ENCODE measurements at regions not wholly inside any gene's neighbourhood (a gene's known extent, or its start where the extent isn't known, plus 50 kb on each side); places are given as distances from the start of the nearest gene placed in this dataset.

DNA sequence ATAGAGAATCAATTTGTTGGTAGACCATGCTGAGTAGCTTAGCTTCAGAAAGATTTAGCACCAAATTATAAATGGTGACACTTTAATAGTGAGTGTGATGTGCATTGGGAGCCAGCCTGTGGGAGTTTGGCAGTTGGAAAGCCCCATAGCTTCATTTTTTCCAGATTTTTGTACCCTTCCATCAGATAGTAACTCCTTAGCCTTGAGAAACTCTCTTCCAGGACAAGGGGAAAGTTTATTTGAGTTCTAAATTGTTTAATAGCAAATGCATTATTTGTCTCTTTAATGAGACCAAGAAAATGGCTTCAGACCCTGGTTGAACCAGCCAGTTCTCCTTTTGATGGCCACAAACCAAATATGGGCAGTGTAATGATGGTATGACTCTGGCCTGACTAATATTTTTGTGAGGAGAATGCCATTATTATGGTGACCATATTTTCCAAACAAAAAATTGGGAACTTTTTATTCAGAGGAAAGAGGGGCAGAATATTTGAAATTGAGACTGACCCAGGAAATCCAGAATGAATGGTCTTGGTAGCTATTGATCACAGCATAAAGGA, 49.8 kb downstream of the PLCE1 start:
- no peak overlapping the region for H3K27ac ChIP-seq
- no peak overlapping the region for H3K4me3 ChIP-seq
- no peaks in the 10 kb centered on the region for H3K4me1 ChIP-seq (ENCODE audit: low read depth)
- no peaks in the 10 kb centered on the region for H3K27me3 ChIP-seq
- no peak for DNase-seq (ENCODE audit: low read depth in 1 of 2, low spot score in 1 of 2)
- TF ChIP-seq CTCF (IDR thresholded peaks at IDR 0.05; ENCODE audit: low read depth, low read length), result no peak
- no peaks in the 10 kb centered on the region for H3K36me3 ChIP-seq
- H3K9me3 ChIP-seq (ENCODE audit: low read depth), result no peaks in the 10 kb centered on the region

- Histone ChIP-seq H3K27ac (no peak overlapping the region), H3K4me1 (ENCODE audit: low read depth) (no peaks in the 10 kb centered on the region), H3K36me3 (no peaks in the 10 kb centered on the region), H3K4me3 (no peak overlapping the region), H3K27me3 (no peaks in the 10 kb centered on the region), H3K9me3 (ENCODE audit: low read depth) (no peaks in the 10 kb centered on the region)
- no peak for DNase-seq (ENCODE audit: low read depth in 1 of 2, low spot score in 1 of 2)
- no peak for TF ChIP-seq CTCF (IDR thresholded peaks at IDR 0.05; ENCODE audit: low read depth, low read length)
Measured at GRCh38 chr10:94046098-94046497, 52.4 kb downstream of the PLCE1 start.

DNA sequence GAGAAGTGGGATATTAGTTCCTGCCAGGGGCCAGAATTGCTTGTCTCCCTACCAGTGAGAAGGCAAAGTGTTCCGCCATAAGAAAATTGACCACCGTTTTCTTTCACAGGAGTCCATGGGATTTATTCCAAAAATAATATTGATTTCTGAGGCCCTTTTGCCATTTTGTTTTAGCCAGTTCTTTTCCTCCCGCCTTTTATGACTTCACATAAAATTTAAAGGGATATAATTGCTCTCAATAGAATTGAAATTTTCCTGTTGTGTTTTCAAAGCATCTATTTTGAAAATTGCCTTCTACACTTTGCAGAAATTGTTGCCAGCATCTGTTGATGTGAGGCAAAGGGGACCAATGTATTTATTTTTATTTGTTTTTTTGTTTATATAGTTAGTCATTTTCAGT, 53.6 kb downstream of the PLCE1 start:
- DNase-seq (ENCODE audit: low read depth in 1 of 2, low spot score in 1 of 2), result no peak
- Histone ChIP-seq H3K4me1 (ENCODE audit: low read depth) (no peaks in the 10 kb centered on the region), H3K9me3 (ENCODE audit: low read depth) (no peaks in the 10 kb centered on the region), H3K27ac (no peak overlapping the region), H3K27me3 (no peaks in the 10 kb centered on the region), H3K36me3 (no peaks in the 10 kb centered on the region), H3K4me3 (no peak overlapping the region)
- no peak for TF ChIP-seq CTCF (IDR thresholded peaks at IDR 0.05; ENCODE audit: low read depth, low read length)

DNA sequence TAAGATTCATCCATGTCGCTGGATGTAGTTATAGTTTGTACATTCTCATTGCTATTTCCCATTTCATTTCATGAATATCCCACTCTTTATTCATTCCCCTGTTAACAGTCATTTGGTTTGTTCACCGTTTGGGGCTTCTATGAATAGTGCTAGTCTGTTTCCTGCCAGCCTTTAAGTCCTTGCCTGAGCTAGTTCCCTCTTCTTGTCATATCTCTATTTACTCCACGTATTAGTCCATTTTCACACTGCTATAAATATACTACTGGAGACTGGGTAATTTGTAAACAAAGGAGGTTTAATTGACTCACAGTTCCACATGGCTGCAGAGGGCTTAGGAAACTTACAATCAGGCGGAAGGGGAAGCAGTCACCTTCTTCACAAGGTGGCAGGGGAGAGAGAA, 56.2 kb downstream of the PLCE1 start:
- H3K4me1 ChIP-seq (ENCODE audit: low read depth), result no peaks in the 10 kb centered on the region
- no peaks in the 10 kb centered on the region for H3K9me3 ChIP-seq (ENCODE audit: low read depth)
- H3K27me3 ChIP-seq, result no peaks in the 10 kb centered on the region
- DNase-seq (ENCODE audit: low read depth in 1 of 2, low spot score in 1 of 2), result no peak
- H3K4me3 ChIP-seq, result no peak overlapping the region
- H3K36me3 ChIP-seq, result no peaks in the 10 kb centered on the region
- TF ChIP-seq CTCF (IDR thresholded peaks at IDR 0.05; ENCODE audit: low read depth, low read length), result no peak
- H3K27ac ChIP-seq, result no peak overlapping the region

- TF ChIP-seq CTCF (IDR thresholded peaks at IDR 0.05; ENCODE audit: low read depth, low read length), result no peak
- Histone ChIP-seq H3K36me3 (no peaks in the 10 kb centered on the region), H3K4me3 (no peak overlapping the region), H3K4me1 (ENCODE audit: low read depth) (no peaks in the 10 kb centered on the region), H3K27me3 (no peaks in the 10 kb centered on the region), H3K27ac (no peak overlapping the region), H3K9me3 (ENCODE audit: low read depth) (no peaks in the 10 kb centered on the region)
- DNase-seq (ENCODE audit: low read depth in 1 of 2, low spot score in 1 of 2), result no peak
Measured at GRCh38 chr10:94052281-94052680, 58.5 kb downstream of the PLCE1 start.
